Type B pancreatic cell (in vitro differentiated cells): ENCODE measurements at regions not wholly inside any gene's neighbourhood (a gene's known extent, or its start where the extent isn't known, plus 50 kb on each side); places are given as distances from the start of the nearest gene placed in this dataset. TPM values are rescaled to one million over a fixed set of nuclear protein-coding genes. Genes with fewer than 3 reads are reported as not detected.
"Not testable (repeated sequence)": the region's sequence is repeated elsewhere in the genome, so short reads cannot be mapped to it uniquely, and the experiment has no call there.

Experiments used
- DNase-seq: peaks from one replicate; pipeline ENCODE4 v3.0.0; 2021; ENCODE audit warnings: mixed read lengths; ENCODE audit not compliant: unreplicated experiment; ENCODE audit errors: extremely low spot score
- H3K27ac Mint-ChIP-seq: 2 replicates; pipeline ENCODE4 v1.8.0; 2021; ENCODE audit warnings: mild to moderate bottlenecking, mixed read lengths
- H3K27me3 Mint-ChIP-seq: 2 replicates; pipeline ENCODE4 v1.8.0; 2021; ENCODE audit warnings: mixed read lengths
- H3K36me3 Mint-ChIP-seq: 2 replicates; pipeline ENCODE4 v1.8.0; 2021; ENCODE audit warnings: mixed read lengths
- H3K4me1 Mint-ChIP-seq: one replicate; pipeline ENCODE4 v1.8.0; 2021; ENCODE audit warnings: mixed read lengths; ENCODE audit not compliant: unreplicated experiment
- H3K4me3 Mint-ChIP-seq: 2 replicates; pipeline ENCODE4 v1.8.0; 2021; ENCODE audit warnings: mild to moderate bottlenecking, mixed read lengths
- H3K9me3 Mint-ChIP-seq: 2 replicates; pipeline ENCODE4 v1.8.0; 2021; ENCODE audit warnings: mixed read lengths
- CTCF ChIP-seq: fragments of 200-600 bp; sonication (generic); conservative IDR thresholded peaks from 2 replicates; pipeline ENCODE4 v1.5.0; 2021; ENCODE audit warnings: antibody characterized with exemption, mild to moderate bottlenecking
- microRNA-seq: library from miRNA; unstranded; fragments of <30 nt; microRNA quantifications from one replicate; pipeline ENCODE4, GENCODE V29; 2020

- no peak for DNase-seq
- no peak overlapping the region for H3K4me3 Mint-ChIP-seq
- H3K27ac Mint-ChIP-seq, result no peak overlapping the region
- no peak for TF ChIP-seq CTCF
- H3K9me3 Mint-ChIP-seq, result no peaks in the 10 kb centered on the region
- H3K36me3 Mint-ChIP-seq, result no peaks in the 10 kb centered on the region
- no peaks in the 10 kb centered on the region for H3K27me3 Mint-ChIP-seq
- no peaks in the 10 kb centered on the region for H3K4me1 Mint-ChIP-seq
Observed at GRCh38 chrX:123121241-123121640, 62.8 kb upstream of the GRIA3 start.

- DNase-seq, H3K27ac Mint-ChIP-seq, H3K4me1 Mint-ChIP-seq, H3K36me3 Mint-ChIP-seq, H3K4me3 Mint-ChIP-seq, H3K27me3 Mint-ChIP-seq: not testable (repeated sequence)
- peaks cover 16% of the 10 kb centered on the region for H3K9me3 Mint-ChIP-seq
Observed at GRCh38 chrX:123129805-123130204, 54.3 kb upstream of the GRIA3 start.

Small RNA genes lying in the stretch of these regions (microRNA-seq; reads per million reads assigned to microRNA genes)
- not detected for gene MIR3672
